Coronary artery (tissue), 2 donors: ENCODE measurements at regions not wholly inside any gene's neighbourhood (a gene's known extent, or its start where the extent isn't known, plus 50 kb on each side); places are given as distances from the start of the nearest gene placed in this dataset.
A peak's percentile ranks its signal among the peaks of the same experiment; 100 is the strongest.

ENCODE experiments used
- DNase-seq: peaks from one replicate; pipeline ENCODE4 v3.0.0-alpha.2; 2017; ENCODE audit warnings: low spot score
- H3K27ac ChIP-seq, 2 donors: fragments of 200-600 bp; sonication (generic); one replicate each; pipeline ENCODE4 v1.5.1; 2016 to 2019
- H3K4me3 ChIP-seq: fragments of 200-600 bp; sonication (generic); 2 replicates; pipeline ENCODE4 v1.5.1; 2016; ENCODE audit warnings: mild to moderate bottlenecking, moderate library complexity
- CTCF ChIP-seq: fragments of 200-600 bp; sonication (generic); IDR thresholded peaks from one replicate; pipeline ENCODE4 v1.5.1; 2019; ENCODE audit warnings: antibody characterized with exemption

DNA sequence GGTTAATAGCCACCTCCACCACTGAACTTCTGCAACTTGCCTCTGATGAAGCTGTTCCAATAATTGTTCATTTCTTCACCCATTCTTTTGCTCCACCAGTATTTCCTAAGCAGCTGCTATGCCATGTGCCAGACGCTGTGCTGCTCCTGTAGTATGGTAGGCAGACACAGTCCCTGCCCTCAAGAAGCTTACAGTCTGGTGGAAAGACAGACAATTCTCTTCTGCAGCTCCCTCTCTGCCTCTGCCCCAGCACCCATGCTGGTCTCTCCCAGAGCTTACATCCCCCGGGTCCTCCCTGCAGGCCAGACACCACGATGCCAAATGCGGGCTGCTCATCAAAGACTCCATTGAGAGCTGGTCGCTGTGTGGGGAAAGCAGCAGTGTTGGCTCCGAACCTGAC is 111.6 kb upstream of the ESRRB start:
- no peak overlapping the region for H3K4me3 ChIP-seq
- DNase-seq, result no peak
- TF ChIP-seq CTCF, result no peak
- H3K27ac ChIP-seq, result no peak overlapping the region

DNA sequence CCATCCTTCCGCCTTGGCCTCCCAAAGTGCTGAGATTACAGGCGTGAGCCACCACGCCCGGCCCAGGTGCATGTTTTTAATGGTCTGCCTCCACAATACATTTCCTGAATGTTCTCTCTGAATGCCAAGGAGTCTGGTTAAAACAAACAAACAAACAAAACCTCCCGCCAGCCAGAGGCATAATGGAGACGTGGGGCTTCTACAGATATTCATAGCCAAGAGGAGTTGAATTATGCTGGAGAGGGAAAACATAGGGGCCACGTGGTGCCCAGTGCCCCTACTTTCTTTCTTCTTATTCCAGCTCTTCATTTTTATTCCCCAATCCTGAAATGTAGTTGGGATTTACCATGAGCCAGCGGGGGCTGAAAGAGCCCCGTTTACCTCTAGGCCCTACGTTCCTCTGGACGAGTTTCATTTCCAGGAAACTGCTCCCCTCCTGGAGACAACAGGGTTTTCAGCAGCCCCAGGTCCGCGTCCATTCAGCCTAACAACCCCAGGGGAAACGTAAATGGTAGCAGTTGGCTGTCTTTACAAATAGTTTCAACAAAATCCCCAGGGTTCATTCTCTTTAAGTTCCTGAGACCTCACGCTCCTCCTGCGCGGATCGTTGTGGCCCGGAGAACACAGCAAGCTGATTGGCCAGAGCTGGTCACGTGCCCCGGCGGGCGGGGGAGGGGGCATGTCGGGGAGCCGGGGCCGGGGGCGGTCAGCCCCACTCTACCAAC is 108.5 kb upstream of the ESRRB start:
- Histone ChIP-seq H3K27ac (no peak overlapping the region), H3K4me3 (peak overlapping the region; percentile 62)
- TF ChIP-seq CTCF, result no peak
- DNase-seq, result no peak

DNA sequence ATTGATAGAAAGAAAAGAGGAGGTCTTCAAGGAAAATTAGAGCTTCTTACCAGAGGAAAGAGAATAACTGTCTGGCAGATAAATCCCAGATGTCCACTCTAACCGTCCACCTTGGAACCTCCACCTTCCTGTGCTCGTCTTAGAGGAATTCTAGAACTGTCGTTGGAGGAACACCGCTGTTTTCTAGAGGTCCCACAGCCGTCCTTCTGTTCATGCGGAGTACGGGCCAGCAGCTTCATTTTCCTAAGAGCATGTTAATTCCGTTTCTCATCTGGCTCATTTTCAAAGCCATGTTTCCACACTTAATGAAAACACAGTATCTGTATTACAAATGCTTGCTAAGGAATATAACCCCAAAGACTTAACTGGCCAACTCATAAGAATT is 107.9 kb upstream of the ESRRB start:
- TF ChIP-seq CTCF, result no peak
- Histone ChIP-seq H3K4me3 (peak overlapping the region; percentile 62), H3K27ac (no peak overlapping the region)
- no peak for DNase-seq

DNA sequence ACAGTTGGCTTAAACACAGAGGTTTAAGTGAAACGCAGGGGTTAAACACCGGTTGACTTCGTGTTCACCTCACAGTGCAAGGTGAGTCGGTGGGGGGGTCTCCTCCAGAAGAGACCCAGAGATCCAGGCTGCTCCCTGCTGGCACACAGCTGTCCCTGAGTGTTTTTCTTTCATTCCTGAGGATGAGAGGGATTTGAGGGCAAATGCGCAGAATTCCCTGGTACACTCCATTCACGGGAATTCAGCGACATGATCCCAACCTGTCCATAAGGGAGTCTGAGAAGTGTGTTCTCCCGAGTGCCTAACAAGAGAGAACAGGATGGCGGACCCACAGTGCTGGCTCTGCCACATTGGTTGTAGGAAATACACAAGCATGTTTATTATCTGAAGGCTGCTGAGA is 107.2 kb upstream of the ESRRB start:
- no peak for TF ChIP-seq CTCF
- DNase-seq, result no peak
- no peak overlapping the region for H3K27ac ChIP-seq
- no peak overlapping the region for H3K4me3 ChIP-seq

- H3K4me3 ChIP-seq, result no peak overlapping the region
- DNase-seq, result no peak
- TF ChIP-seq CTCF, result no peak
- no peak overlapping the region for H3K27ac ChIP-seq
These were observed 104.7 kb upstream of the ESRRB start for GRCh38 chr14:76271041-76271755.

DNA sequence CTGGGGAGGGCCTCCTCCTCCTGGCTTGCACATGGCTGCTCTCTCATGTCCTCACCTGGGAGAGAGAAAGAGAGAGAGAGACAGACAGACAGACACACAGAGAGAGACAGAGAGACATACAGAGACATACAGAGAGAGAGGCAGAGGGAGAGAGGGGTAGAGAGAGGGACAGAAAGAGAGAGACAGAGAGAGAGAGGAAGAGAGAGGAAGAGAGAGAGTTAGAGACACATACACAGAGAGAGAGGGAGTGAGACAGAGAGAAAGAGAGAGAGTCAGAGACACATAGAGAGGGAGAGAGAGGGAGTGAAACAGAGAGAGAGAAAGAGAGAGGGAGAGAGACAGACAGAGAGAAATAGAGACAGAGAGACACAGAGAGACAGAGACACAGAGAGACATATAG is 103.6 kb upstream of the ESRRB start:
- H3K27ac ChIP-seq, result no peak overlapping the region
- H3K4me3 ChIP-seq, result no peak overlapping the region

More for the DNA sequence above, 103.6 kb upstream of the ESRRB start:
- no peak for DNase-seq
- TF ChIP-seq CTCF, result no peak
